GM21390 (cell line): ENCODE measurements at regions not wholly inside any gene's neighbourhood (a gene's known extent, or its start where the extent isn't known, plus 50 kb on each side); places are given as distances from the start of the nearest gene placed in this dataset.
A peak's percentile ranks its signal among the peaks of the same experiment; 100 is the strongest.

Experiments used
- ATAC-seq: cut with Tn5 transposase; IDR thresholded peaks from one replicate; pipeline ENCODE4 v1.9.1; 2021; ENCODE audit not compliant: unreplicated experiment

DNA sequence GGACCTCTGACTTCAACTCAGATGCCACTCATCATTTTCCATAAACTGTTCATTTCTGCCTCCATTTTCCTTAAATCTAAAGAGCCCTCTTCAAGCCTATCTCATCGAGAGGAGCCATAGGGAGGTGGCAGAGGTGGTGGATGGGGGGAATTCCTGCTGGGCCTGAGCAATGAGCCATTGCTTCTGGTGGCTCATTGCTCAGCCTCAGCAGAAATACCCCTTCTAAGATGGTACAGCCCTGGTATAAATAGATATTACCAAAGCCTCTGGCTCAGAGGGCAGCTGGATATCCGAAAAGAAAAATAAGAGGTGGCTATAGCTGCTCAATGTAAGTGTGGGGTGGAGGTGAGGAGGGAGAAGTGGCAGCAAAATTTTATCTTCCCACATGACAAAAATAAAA is 313.5 kb downstream of the CAAP1 start:
- no peak for ATAC-seq

DNA sequence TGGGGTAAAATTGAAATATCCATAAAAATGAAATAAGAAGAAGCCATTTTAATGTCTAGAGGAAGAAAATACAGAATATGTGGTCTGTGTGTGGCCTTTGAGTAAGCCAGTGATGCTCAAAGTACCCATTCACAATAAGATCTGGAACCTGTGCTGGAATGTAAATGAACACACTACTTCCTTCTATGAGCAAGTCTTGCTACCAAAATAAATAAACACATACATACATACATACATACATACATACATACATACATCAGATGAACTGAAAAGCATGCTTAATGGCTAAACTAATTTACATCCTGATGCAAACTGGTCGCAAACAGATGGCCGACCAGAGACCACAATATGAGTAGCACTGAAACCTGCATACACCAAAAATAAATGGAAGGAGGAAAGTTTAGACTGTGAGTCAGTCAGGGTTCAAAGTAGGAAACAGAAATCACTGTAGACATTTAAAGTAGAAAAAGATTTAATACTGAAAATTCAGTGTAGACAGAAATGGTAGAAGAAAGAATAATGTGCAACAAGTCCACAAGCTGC is 317.6 kb downstream of the CAAP1 start:
- no peak for ATAC-seq

DNA sequence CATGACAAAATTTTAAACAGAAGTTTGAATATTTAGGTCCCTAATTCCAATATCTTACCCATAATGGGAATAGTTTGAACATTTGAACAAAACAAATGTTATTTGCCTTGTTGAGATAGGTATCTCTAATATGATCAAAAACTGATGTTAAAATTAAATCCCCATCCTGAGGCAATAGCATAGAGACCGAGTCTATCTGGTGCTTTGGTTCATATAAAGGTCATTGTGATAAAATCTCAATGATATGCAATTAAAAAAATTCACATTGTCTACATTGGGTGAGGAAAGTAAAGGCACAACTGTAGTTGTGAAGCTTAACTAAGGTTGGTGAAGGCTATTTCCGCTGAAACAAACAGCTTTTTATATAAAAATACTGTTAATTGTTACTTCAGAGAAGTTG is 318.3 kb downstream of the CAAP1 start:
- ATAC-seq, result no peak

- no peak for ATAC-seq
These were observed 324.6 kb downstream of the CAAP1 start for GRCh38 chr9:26567976-26568375.

- no peak for ATAC-seq
These were observed 326.5 kb downstream of the CAAP1 start for GRCh38 chr9:26566141-26566540.

DNA sequence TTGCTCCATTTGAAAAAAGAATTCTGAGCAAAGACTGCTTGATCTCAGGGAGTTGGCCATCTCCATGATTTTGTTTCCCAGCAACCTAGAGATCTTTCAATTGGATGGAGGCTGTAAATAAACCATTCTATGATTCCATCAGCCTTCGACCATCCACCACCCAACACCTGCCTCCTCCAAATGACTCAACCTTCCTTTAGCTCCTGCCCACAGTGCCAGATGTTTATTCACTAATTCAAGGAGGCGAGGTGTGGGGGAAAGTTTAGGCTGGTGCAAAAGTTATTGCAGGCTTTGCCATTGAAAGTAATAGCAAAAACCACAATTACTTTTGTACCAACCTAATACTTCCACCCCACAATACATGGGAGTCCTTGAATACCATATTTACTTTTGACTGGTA is 327.5 kb downstream of the CAAP1 start:
- ATAC-seq, result no peak

DNA sequence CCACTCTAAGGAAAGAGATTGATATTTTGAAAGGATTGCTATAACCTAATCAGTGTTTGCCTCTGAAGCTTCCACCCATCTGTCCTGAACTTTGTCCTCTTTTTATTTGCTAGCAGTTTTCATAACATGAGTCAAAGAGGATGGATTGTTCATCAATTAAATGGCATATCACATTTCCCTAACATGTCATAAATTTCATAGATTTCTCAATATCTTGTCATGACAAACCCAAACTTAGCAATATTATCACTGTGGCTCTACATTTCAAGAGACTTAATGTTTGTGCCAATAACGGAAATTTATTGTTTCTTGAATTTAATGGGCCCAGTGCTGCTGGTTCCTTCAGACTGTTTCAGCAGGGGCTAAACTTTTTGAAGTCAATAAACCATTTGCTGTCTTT is 330.3 kb downstream of the CAAP1 start:
- ATAC-seq, result no peak

- ATAC-seq, result peak; percentile 83
These were observed 330.7 kb downstream of the CAAP1 start for GRCh38 chr9:26561928-26562327.

GRCh38 chr9:26559506-26559905 is 333.1 kb downstream of the CAAP1 start:
- no peak for ATAC-seq

- no peak for ATAC-seq
These were observed 340.6 kb downstream of the CAAP1 start for GRCh38 chr9:26551971-26552370.

- no peak for ATAC-seq
These were observed 341.2 kb downstream of the CAAP1 start for GRCh38 chr9:26551451-26551850.

DNA sequence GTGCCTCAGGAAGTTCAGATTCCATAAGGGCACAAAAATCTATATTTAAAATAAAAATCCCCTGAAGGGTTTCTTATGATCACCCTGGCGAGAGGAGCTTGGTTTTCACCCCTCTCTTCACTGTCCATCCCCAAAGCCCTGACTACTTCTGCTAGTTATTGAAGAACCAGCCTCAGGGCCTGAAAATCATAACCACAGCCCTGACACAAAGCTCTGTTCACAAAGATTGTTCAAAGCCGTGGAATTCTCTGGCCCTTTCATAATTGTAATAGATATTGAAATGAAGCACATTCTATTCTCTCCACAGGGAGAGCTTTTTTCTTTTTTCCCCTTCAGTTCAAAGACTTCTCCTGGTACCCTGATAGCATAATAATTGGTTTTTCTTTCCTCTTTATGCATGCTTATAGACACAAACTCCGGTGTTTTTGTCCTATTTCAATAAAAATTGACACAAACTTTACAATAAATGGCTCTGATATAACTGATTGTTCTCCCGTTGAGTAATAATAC is 343.8 kb downstream of the CAAP1 start:
- ATAC-seq, result no peak

DNA sequence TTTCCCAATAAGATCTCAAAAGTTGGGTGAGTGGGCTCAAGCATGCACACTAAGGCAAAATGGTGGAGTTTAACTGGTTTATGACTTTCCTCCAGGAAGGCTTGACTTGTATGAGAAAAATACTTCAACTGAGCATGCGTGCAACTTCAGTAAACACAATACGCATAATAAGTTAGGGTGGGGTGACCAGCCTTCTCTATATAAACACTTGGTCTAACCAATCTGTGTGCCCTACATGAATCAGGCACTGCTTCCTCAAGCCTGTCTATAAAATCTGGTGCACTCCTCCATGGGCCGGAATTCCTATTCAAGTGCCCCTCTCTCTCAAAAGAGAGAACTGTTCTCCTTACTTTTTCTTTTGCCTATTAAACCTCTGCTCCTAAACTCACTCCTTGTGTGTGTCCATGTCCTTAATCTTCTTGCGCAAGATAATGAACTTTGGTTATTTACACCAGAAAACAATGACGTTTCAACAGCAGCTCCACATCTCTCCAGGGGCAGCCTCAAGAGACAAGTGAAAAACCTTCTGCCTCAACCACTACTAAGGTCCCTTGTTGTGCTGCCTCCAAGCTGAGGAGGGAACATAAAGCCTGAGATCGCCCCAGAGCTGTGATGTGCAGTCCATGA is 352.6 kb downstream of the CAAP1 start:
- ATAC-seq, result no peak

- ATAC-seq, result no peak
These were observed 355.4 kb downstream of the CAAP1 start for GRCh38 chr9:26537211-26537610.

DNA sequence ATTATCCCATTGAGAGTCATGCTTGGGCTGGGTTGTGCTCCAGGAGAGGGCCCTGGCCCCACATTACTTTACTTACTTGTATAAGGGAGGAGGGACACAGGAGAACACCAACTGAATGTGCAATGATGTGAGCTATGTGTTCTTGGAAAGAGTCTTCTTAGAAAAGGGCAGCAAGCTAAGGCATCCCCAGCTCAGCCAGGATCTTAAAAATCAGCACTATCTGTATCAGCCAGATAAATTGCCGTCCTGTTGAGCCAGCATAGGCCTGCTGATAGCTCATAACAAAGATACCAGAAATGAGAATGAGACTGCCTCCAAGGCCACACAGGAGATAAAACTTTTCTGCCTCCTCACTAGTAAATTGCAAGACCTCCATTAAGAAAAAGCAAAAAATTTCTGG is 357.5 kb downstream of the CAAP1 start:
- no peak for ATAC-seq

DNA sequence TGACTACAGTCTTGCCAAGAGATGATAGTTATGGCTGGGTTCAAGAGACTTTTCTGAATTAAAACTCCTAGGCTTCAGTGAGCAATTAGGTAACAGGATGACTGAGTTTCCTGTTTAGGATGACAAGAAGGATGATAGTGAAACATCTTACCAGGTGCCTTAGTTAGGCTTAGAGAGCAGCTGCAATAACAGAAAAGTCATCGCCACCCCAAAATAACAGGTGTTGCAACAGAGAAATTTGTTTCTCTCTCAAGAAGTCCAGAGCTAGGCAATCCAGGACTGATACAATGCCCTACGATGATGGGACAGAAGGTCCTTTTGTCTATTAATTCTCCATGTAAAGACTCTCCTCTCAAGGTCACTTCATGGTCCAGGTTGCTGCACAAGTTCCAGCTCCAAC is 361.8 kb downstream of the CAAP1 start:
- ATAC-seq, result no peak

DNA sequence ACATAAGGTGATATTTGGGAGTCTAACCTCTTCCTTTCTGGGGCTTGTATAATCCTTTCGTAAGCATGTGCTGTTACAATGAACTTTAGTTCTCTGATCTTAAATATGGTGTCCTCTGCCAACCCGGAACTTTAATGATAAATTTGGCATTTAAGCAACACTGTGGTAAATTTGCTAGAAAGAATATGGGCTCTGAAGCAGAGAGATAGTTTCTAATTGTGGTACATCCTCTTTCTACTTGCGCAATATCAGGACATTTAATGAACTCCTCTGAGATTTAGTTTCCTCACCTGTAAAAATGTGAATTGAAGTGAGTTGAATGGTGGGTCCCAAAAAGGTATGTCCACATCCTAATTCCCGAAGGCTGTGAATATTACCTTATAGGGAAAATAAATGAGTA is 364.7 kb downstream of the CAAP1 start:
- no peak for ATAC-seq

GRCh38 chr9:26524267-26524666 is 368.3 kb downstream of the CAAP1 start:
- no peak for ATAC-seq

- no peak for ATAC-seq
These were observed 369.0 kb downstream of the CAAP1 start for GRCh38 chr9:26523577-26523976.

DNA sequence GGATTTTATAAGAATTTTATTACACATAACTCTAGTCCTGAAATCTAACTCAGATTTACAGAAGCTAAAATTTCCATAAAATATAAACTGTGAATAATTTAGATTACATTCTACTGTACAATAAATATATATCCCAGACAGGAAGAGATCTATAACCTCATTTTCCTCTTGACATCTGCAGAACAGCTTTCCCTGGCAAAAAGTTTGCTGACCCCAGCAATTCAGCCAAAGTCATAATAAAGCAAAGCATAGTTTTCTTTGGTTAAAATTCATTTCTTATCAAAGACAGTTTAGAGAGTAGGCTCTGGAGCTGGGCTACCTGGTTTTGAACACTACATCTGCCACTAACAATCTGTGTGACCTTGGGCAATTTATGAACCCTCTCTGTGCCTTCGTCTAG is 372.5 kb downstream of the CAAP1 start:
- no peak for ATAC-seq

GRCh38 chr9:26516773-26517343 is 375.7 kb downstream of the CAAP1 start:
- ATAC-seq, result no peak

GRCh38 chr9:26513730-26514129 is 378.9 kb downstream of the CAAP1 start:
- no peak for ATAC-seq

GRCh38 chr9:26510137-26510536 is 382.5 kb downstream of the CAAP1 start:
- ATAC-seq, result no peak
